HepG2 (cell line): ENCODE measurements at regions not wholly inside any gene's neighbourhood (a gene's known extent, or its start where the extent isn't known, plus 50 kb on each side); places are given as distances from the start of the nearest gene placed in this dataset.

Source experiments
- BORCS8-MEF2B ChIP-seq: sonication (generic); formaldehyde crosslinking; IDR thresholded peaks from 2 replicates; pipeline ENCODE4 v1.8.0; 2022; ENCODE audit warnings: mild to moderate bottlenecking, missing genetic modification reagents
- FOXM1 ChIP-seq: sonication (generic); formaldehyde crosslinking; IDR thresholded peaks from 2 replicates; pipeline ENCODE4 v1.5.0; 2020; ENCODE audit warnings: missing genetic modification reagents
- MXD4 ChIP-seq: IDR thresholded peaks from 2 replicates; pipeline ENCODE4 v1.6.1; 2016; ENCODE audit warnings: mild to moderate bottlenecking, missing biosample characterization, missing genetic modification reagents
- POLR2A ChIP-seq, 2 experiments: IDR thresholded peaks; 2 replicates each; pipeline ENCODE4 v1.6.1; 2011; ENCODE audit warnings: low read depth in 2 of 2, low read length in 2 of 2, mild to moderate bottlenecking in 1 of 2, moderate library complexity in 1 of 2; ENCODE audit not compliant: insufficient read depth in 1 of 2
- RFX1 ChIP-seq: fragments of 450-650 bp; IDR thresholded peaks from 2 replicates; pipeline ENCODE4 v1.6.1; 2017
- RFX5 ChIP-seq: IDR thresholded peaks from 2 replicates; pipeline ENCODE4 v1.6.1; 2011; ENCODE audit warnings: low read depth, low read length, improper control_type of control experiment
- TAF15 ChIP-seq: fragments of 200-400 bp; formaldehyde crosslinking; IDR thresholded peaks from one replicate; pipeline ENCODE4 v1.6.1; 2018; ENCODE audit warnings: mild to moderate bottlenecking, low read depth, low read length; ENCODE audit not compliant: poor library complexity, severe bottlenecking
- TP53 ChIP-seq: sonication (generic); formaldehyde crosslinking; conservative IDR thresholded peaks from 2 replicates; pipeline ENCODE4 v1.4.0; 2020; ENCODE audit warnings: missing genetic modification reagents
- ZIK1 ChIP-seq: sonication (generic); formaldehyde crosslinking; IDR thresholded peaks from 2 replicates; pipeline ENCODE4 v1.5.0; 2020; ENCODE audit warnings: mild to moderate bottlenecking, low read depth, missing genetic modification reagents, borderline replicate concordance

DNA sequence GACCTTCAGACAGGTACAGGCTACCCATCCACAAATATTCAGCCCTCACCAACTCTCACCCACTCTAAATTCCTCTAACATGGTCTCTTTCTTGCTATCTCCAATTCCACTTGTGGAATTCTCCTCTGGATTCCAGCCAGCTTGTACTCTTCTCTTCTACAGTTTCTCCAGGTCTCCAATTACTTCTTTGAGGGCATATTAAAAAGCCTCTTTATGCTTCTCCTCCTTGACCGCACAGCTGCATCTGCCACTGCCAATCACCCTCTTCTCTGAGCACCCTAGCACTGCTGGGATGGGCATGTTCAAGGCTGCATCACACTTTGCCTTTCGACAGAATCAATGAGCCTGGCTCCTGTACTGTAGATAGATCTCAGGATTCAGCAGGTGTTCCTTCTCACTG is 101.5 kb upstream of the ANKRD1 start:
- no peak for TF ChIP-seq ZIK1 (CRISPR knock-in tag)
- TF ChIP-seq POLR2A (IDR thresholded peaks at IDR 0.05; ENCODE audit: insufficient read depth in 1 of 2, low read depth in 2 of 2, low read length in 2 of 2): no peak
- no peak for TF ChIP-seq MXD4 (CRISPR knock-in tag)
- no peak for TF ChIP-seq FOXM1 (CRISPR knock-in tag)
- TF ChIP-seq TP53 (CRISPR knock-in tag): no peak
- TF ChIP-seq RFX1: no peak
- no peak for TF ChIP-seq RFX5
- TF ChIP-seq BORCS8-MEF2B (CRISPR knock-in tag): no peak
- TF ChIP-seq TAF15: no peak
